Stimulated activated CD4-positive, alpha-beta T cell treated with anti-CD3 and anti-CD28 coated beads, TNF-alpha, amount 100 ng/mL, for 1 hour (primary cell): ENCODE measurements at regions not wholly inside any gene's neighbourhood (a gene's known extent, or its start where the extent isn't known, plus 50 kb on each side); places are given as distances from the start of the nearest gene placed in this dataset.
"Not testable (repeated sequence)": the region's sequence is repeated elsewhere in the genome, so short reads cannot be mapped to it uniquely, and the experiment has no call there.

ENCODE experiments used
- DNase-seq, 3 donors: peaks; one replicate each; pipeline ENCODE4 v3.0.0-alpha.2; 2020; ENCODE audit warnings: low read depth in 3 of 3, low spot score in 1 of 3

- DNase-seq, result no peak
Measured at GRCh38 chr6:16909658-16910360, 148.5 kb upstream of the ATXN1 start.

DNA sequence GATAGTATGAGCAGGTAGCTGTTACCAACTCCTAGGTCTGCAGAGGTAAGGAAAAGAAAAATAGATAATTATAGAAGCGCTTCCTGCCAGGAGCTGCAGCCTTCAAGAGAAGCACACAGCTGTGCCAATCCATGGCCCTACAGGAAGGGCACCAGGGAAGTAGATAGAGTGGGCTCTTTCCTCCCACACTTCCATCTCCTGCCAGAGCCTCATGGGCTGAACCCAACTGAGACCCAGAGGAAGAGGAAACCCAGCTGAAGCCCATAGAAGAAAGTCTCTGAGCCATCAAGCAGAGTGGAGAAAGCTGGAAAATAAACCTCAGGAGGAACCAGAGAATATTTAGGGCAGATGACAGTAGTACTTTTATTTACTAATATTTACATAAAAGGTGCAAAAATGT, 146.7 kb upstream of the ATXN1 start:
- DNase-seq, result no peak

DNA sequence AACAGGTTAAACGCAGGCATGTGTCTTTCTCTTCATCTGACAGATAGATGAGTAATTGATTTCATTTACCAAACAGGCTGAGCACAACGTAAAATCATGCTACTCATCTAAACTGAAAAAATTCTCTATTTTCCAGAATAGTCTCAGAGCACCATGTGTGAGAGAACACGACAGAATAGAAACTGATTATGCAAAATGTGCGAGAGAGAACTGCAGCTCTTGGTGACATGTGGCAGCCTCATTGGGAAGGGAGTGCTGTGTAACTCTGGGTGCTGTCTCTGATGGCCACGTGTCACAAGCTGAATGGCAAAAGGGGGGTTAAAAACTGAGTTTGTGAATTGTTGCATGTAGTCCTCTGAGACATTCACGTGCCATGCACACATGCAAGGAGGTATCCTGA, 143.7 kb upstream of the ATXN1 start:
- DNase-seq, result no peak

DNA sequence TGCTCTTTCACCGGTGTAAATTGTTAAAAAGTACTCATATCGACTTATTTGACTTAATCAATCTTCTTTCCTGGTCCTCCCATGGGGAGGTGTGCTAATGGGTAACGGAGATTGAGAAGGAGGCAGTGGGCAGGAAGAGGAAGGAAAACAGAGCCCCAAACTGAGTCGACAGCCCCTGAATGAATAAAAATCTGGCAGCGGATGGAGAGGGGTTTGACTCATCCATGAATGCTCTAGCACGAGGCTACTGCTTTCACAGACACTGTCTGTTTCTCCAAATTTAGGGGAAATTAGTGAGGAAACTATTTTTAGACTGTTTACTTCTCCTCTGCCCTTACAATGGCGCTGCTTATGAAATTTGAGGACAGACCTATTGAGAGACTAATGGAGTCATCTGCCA, 142.2 kb upstream of the ATXN1 start:
- DNase-seq, result no peak

GRCh38 chr6:16902502-16902901, 141.2 kb upstream of the ATXN1 start:
- DNase-seq, result no peak

DNA sequence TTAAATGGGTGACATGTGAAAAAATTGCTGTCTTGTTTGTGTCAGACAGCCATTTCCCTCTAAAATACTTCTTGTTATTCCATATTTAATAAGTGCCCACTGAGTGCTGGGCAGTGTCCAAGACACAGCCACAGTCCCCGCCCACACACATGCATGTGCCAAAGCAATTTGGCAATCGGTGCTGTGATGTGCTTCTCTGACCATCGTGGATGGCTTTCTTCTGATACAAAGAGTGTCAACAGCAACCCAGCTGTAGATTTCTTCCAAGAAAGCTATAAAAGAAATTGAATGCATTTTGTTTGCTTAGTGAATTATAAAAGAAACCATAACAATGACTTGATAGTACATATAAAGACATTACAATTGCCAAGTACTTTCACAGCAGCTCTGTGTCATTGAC, 140.5 kb upstream of the ATXN1 start:
- no peak for DNase-seq

GRCh38 chr6:16901306-16901705, 140.0 kb upstream of the ATXN1 start:
- no peak for DNase-seq

GRCh38 chr6:16898640-16899396, 137.6 kb upstream of the ATXN1 start:
- DNase-seq, result no peak

GRCh38 chr6:16897669-16898068, 136.4 kb upstream of the ATXN1 start:
- no peak for DNase-seq

DNA sequence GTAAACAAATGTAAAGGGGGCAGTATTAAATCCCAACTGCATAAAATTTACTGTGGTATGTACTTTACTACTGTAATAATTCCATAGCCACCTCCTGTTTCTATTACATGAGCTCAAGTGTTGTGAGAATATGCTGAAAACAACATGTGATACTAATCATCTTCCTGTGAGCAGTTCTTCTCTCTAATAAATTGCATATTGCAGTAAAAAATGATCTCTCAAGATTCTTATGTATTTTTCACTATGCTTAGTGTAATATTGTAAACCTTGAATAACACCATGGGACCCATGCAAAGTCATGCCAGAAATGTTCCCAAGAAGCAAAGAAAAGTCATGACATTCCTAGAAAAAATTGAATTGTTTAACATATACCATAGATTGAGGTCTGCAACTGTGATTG, 133.0 kb upstream of the ATXN1 start:
- no peak for DNase-seq

- not testable (repeated sequence) for DNase-seq
Measured at GRCh38 chr6:16891110-16891509, 129.8 kb upstream of the ATXN1 start.

DNA sequence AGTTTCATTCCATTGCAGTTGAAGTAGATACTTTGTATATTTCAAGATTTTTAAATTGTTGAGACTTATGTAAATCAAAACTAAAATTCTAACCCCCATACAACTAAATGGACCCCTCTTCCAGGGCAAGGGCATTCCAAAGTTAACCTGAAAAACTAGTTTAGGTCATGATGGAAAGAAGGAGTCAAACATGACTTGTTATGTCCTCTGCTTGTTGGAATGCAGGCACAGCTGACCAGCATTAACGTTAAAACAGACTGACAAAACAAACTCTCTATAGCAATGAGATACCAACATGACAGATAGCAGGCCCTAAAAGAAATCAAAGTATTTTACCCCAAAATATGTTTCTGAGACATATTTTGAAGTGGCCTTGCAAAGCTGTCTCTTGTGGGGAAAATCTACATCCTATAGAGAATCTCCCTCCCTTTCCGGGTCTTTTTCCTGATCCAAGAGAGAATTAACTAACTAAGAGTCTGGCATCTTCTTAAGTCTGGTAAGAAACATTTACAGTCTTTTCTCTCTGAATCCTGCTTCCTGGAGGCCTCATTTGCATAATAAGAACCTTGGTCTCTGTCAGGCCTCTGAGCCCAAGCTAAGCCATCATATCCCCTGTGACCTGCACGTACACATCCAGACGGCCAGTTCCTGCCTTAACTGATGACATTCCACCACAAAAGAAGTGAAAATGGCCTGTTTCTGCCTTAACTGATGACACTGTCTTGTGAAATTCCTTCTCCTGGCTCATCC, 124.3 kb upstream of the ATXN1 start:
- no peak for DNase-seq

- DNase-seq, result no peak
Measured at GRCh38 chr6:16884526-16884925, 123.3 kb upstream of the ATXN1 start.

DNA sequence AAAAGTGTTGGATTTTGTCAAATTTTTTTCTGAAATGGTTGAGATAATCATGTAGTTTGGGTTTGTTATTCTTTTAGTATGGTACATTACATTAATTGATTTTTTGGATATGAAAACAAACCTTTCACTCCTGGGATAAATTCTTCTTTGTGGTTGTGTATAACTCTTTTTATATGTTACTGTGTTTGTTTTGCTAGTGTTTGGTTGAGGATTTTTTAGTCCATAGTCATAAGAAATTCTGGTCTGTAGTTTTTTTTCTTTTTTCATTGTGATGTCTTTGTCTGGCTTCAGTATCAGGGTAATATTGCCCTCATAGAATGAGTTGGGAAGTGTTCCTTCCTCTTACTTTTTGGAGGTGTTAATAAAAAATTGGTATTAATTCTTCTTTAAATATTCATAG, 122.2 kb upstream of the ATXN1 start:
- DNase-seq, result no peak

GRCh38 chr6:16882230-16882629, 121.0 kb upstream of the ATXN1 start:
- DNase-seq, result no peak

GRCh38 chr6:16876852-16877251, 115.6 kb upstream of the ATXN1 start:
- not testable (repeated sequence) for DNase-seq

DNA sequence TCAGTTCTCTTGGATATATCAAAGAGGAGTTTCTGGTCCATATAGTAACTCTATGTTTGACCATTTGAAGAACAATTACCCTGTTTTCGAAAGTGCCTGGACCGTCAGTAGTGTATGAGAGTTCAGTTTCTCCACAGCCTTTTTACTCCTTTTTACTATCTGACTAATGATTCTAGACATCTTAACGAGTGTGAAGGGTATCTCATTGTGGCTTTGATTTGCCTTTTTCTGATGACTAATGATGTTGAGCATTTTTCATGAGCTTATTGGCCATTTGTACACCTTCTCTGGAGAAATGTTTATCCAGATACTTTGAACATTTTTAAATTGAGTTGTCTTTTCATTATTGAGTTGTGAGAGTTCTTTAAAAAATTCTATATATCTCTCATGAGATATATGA, 114.9 kb upstream of the ATXN1 start:
- DNase-seq, result no peak

DNA sequence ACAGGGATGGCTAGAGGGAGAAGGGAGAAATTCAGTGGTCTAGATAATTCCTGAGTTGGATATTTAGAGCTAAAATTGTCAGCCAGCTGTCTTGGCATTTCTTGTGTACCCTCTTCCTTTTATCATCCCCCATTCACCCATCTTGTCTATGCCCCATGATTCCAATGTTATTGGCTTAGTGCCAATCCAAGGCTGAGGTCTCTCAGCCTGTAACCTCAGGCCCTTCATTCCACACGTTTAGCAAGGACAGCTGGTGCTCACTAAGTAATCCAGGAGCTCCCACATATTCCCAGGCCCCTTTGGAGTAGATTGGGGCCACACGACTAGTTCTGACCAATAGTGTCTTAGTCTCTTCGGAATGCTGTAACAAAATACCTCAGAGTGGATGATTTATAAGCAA, 112.4 kb upstream of the ATXN1 start:
- no peak for DNase-seq

GRCh38 chr6:16872543-16873235, 111.4 kb upstream of the ATXN1 start:
- DNase-seq, result no peak

DNA sequence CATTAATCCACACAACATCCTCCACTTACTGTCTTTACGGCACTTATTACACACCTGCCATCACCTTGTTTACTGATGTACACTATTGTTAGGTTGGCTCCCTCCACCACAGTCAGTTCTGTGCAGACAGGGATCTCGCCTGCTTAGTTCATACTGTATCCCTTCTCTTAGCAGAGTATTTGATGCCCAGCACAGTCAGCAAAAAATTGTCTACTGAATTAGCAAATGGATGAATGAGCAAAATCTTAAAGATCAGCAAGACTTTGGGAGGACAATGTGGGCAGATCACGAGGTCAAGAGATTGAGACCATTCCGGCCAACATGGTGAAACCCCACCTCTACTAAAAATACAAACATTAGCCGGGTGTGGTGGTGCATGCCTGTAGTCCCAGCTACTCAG, 109.8 kb upstream of the ATXN1 start:
- DNase-seq, result no peak

GRCh38 chr6:16868968-16869367, 107.7 kb upstream of the ATXN1 start:
- DNase-seq, result no peak
